ENCODE measurements at regions not wholly inside any gene's neighbourhood (a gene's known extent, or its start where the extent isn't known, plus 50 kb on each side); places are given as distances from the start of the nearest gene placed in this dataset.

GRCh38 chr1:100626397-100626796, 88.5 kb downstream of the GPR88 start:
- no peak for TF ChIP-seq ZNF274 (IDR thresholded peaks at IDR 0.05; ENCODE audit: low read depth, low read length)
- no peak for TF ChIP-seq YY1 (IDR thresholded peaks at IDR 0.05; ENCODE audit: insufficient read depth, insufficient read length)
